HFFc6 (cell line): ENCODE measurements at regions not wholly inside any gene's neighbourhood (a gene's known extent, or its start where the extent isn't known, plus 50 kb on each side); places are given as distances from the start of the nearest gene placed in this dataset.

Experiments
- DNase-seq: peaks from one replicate; pipeline ENCODE4 v3.0.0-alpha.2; 2018
- H3K27ac Mint-ChIP-seq: 2 replicates; pipeline ENCODE4 v1.8.0; 2020; ENCODE audit warnings: mild to moderate bottlenecking, mixed read lengths
- H3K27me3 Mint-ChIP-seq: 2 replicates; pipeline ENCODE4 v1.8.0; 2021; ENCODE audit warnings: mild to moderate bottlenecking, moderate library complexity, mixed read lengths; ENCODE audit not compliant: insufficient read depth
- H3K36me3 Mint-ChIP-seq: 2 replicates; pipeline ENCODE4 v1.8.0; 2021; ENCODE audit warnings: low read depth, mixed read lengths
- H3K4me1 Mint-ChIP-seq: 2 replicates; pipeline ENCODE4 v1.8.0; 2020; ENCODE audit warnings: low read depth, mixed read lengths
- H3K4me3 Mint-ChIP-seq: 2 replicates; pipeline ENCODE4 v1.8.0; 2020; ENCODE audit warnings: mild to moderate bottlenecking, moderate library complexity, mixed read lengths
- H3K9me3 Mint-ChIP-seq: 2 replicates; pipeline ENCODE4 v1.8.0; 2020; ENCODE audit warnings: mild to moderate bottlenecking, mixed read lengths
- TF ChIP-seq, protein P1 (sequence below): fragments of 200-600 bp; sonication (generic); IDR thresholded peaks from 2 replicates; pipeline ENCODE4 v1.5.0; 2021; ENCODE audit warnings: antibody characterized with exemption, mild to moderate bottlenecking

DNA sequence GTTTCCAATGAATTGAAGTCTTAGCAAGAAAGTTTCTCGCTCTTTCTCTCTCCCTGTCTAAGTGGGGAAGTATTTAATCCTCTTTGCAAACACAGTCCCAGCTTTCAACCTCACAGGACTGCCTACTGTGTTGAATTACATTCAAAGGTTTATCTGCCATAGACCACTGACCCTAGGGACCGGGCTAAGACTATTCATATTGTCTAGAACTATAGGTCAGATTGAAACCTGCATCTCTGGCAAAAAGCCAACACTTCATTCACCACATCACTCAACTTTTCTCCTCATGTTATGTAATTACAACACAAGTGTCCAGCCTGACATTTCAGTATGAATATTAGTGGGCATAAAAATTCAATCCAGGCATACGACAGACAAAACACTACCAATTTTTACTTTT, 314.7 kb upstream of the RSPO3 start:
- Mint-ChIP-seq H3K27ac (no peak overlapping the region), H3K36me3 (no peaks in the 10 kb centered on the region), H3K9me3 (no peaks in the 10 kb centered on the region), H3K4me3 (no peak overlapping the region), H3K27me3 (no peaks in the 10 kb centered on the region; the same call in none of the 2 replicates), H3K4me1 (no peaks in the 10 kb centered on the region)
- TF ChIP-seq, protein P1, sequence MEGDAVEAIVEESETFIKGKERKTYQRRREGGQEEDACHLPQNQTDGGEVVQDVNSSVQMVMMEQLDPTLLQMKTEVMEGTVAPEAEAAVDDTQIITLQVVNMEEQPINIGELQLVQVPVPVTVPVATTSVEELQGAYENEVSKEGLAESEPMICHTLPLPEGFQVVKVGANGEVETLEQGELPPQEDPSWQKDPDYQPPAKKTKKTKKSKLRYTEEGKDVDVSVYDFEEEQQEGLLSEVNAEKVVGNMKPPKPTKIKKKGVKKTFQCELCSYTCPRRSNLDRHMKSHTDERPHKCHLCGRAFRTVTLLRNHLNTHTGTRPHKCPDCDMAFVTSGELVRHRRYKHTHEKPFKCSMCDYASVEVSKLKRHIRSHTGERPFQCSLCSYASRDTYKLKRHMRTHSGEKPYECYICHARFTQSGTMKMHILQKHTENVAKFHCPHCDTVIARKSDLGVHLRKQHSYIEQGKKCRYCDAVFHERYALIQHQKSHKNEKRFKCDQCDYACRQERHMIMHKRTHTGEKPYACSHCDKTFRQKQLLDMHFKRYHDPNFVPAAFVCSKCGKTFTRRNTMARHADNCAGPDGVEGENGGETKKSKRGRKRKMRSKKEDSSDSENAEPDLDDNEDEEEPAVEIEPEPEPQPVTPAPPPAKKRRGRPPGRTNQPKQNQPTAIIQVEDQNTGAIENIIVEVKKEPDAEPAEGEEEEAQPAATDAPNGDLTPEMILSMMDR: no peak
- no peak for DNase-seq

DNA sequence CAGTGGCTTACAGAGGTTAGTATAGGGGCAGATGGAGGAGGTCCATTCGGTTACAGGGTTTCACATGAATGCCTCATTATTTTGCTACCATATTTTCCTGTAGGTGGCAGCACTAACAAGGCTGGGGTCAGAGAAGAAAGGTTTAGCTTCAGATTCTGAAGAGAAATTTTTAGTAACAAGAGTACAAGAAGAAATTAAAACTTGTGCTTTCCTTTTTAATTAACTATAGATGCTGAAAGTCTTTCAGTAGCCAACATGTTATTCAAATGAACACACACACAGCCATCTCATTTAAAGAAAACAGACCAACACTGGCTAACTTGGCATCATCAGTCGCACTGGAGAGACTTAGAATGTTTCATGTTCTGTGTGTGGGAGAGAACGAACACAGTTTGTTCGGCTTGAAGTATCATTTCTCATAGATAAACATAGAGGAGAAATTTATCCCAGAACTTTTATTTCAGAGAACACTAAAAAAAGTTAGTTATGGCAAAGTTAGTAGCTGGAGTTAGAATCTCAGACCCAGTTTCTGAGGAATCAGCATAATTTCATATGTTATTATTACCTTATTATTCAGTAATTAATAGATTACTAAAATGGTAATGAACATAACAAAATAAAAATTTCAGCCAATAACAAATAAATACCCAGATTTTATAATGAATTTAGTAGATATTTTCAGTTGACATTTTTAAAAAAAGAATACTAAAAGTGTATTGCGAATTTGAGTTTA, 314.0 kb upstream of the RSPO3 start:
- DNase-seq: peak; percentile 57
- Mint-ChIP-seq H3K27ac (no peak overlapping the region), H3K27me3 (no peaks in the 10 kb centered on the region; the same call in 1 of the 2 replicates), H3K4me3 (no peak overlapping the region), H3K9me3 (no peaks in the 10 kb centered on the region), H3K4me1 (no peaks in the 10 kb centered on the region), H3K36me3 (no peaks in the 10 kb centered on the region)
- TF ChIP-seq, protein P1: peak; percentile 89

DNA sequence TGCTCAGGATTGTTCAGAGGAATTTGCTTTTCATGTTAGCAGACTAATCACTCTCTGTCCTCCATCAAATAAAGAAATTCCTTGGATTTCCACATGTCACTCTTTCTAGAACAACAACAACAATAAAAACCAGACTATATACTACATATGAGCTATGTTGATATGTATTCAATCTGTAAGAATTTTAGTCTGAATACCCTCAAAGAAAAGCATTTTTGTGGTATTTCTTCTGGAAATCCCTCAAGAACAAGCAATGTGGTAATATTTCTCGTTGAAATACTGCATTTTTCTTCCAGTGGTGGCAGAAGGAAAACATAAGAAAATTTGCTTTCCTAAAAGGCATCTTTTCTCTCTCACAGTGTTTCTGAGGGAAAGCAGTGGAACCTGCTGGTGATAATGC, 312.6 kb upstream of the RSPO3 start:
- TF ChIP-seq, protein P1: no peak
- DNase-seq: no peak
- Mint-ChIP-seq H3K4me1 (no peaks in the 10 kb centered on the region), H3K27me3 (no peaks in the 10 kb centered on the region; the same call in none of the 2 replicates), H3K27ac (no peak overlapping the region), H3K4me3 (no peak overlapping the region), H3K36me3 (no peaks in the 10 kb centered on the region), H3K9me3 (no peaks in the 10 kb centered on the region)

DNA sequence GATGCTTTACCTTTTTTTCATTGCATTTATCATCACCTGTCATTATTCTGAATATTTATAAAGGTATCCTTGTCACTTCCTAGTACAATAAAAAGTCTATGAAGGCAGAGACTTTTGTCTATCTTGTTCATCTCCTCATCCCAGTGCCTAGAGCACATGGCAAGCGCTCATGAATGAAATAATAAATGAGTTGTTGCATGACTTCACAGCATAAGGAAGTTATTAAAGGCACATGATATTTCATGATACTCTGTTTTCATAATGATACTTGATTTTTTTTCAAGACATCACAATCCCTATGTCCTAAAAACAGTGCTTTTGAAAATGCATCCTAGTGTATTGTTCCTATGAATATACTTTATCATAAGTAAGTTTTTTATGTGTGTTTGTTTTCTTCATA, 310.6 kb upstream of the RSPO3 start:
- Mint-ChIP-seq H3K4me3 (no peak overlapping the region), H3K36me3 (no peaks in the 10 kb centered on the region), H3K27me3 (no peaks in the 10 kb centered on the region; the same call in none of the 2 replicates), H3K9me3 (no peaks in the 10 kb centered on the region), H3K27ac (no peak overlapping the region), H3K4me1 (peaks cover 12% of the 10 kb centered on the region)
- TF ChIP-seq, protein P1: no peak
- no peak for DNase-seq

DNA sequence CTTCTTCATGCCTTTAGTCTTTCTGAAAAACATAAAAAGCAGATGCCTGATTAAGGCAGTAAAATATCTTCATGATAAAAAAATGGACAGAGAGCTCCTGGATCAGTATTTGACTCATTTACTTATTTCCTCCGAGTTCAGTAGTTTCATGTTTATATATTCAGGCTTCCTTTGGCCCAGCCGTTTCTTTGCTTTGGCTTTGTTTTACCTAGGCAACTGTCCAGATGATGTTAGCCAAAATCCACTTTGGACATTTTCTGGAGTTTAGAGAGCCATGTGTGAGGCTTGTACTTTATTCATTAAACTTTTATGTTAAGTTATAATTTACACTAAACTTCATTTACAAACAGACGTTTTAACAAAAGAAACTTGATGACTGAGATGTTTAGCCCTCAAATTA, 307.1 kb upstream of the RSPO3 start:
- no peak for DNase-seq
- Mint-ChIP-seq H3K4me3 (no peak overlapping the region), H3K36me3 (no peaks in the 10 kb centered on the region), H3K9me3 (no peaks in the 10 kb centered on the region), H3K27me3 (peaks cover 4% of the 10 kb centered on the region), H3K4me1 (peaks cover 12% of the 10 kb centered on the region), H3K27ac (no peak overlapping the region)
- TF ChIP-seq, protein P1: no peak
